MV-4-11 (cell line): ENCODE measurements at regions not wholly inside any gene's neighbourhood (a gene's known extent, or its start where the extent isn't known, plus 50 kb on each side); places are given as distances from the start of the nearest gene placed in this dataset.
"Not testable (repeated sequence)": the region's sequence is repeated elsewhere in the genome, so short reads cannot be mapped to it uniquely, and the experiment has no call there.

Source experiments
- DNase-seq: peaks from one replicate; lab custom pipeline; 2025; lab: John Stamatoyannopoulos, UW

DNA sequence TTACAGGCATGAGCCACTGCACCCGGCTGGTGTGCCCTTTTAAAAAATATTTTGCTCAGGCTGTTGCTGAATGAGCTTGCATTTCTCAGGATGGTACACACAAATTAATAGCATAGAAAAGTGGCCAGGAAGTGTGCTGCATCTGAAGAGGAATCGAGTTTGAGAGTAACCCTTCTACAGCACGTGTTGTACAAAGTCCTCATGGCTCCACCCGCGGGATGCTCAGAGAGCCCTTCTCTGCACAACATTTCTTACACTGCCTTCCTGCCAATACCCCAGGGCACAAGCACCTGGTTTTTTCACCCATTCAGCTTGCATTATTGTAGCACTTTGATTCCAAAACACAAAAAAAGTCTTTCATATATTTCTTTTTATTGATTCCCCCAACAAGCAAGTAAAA lies 90.1 kb upstream of the NEDD4L start:
- DNase-seq: no peak

DNA sequence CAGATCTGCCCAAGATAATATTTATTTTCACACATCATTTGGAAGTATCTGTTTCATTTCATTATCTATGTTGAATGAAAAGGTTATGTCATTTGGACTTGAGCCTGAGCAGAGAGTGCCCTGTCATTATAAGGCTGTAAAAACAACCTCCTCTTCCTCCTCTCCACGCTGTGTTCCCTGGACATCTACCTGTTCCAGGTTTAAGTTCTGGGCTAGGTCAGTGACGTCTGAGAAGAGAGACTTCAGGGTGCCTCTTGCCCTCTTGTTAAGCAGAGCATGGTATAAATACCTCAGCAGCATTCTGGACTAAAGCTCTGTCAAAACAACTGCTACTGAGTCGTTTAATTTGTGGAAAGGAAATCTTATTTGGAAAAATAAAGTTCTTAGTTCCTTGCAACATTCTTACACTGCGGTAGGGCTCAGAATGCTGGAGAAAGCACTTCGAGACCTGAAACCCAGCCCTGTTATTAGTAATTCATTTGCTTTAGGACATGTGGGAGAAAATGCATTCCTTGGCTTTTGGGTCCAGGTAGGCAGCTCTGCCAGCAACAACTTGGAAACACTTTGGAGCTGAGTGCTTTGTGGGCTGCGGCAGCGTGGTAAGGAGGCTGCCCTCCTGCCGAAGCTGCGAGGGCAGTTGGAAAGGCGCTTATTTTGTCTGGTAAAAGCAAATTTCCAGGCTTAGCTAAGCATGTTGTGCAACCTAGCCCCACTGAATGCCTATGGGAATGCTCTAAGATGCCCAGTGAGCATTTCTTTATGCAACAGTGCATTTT lies 91.8 kb upstream of the NEDD4L start:
- DNase-seq: no peak

DNA sequence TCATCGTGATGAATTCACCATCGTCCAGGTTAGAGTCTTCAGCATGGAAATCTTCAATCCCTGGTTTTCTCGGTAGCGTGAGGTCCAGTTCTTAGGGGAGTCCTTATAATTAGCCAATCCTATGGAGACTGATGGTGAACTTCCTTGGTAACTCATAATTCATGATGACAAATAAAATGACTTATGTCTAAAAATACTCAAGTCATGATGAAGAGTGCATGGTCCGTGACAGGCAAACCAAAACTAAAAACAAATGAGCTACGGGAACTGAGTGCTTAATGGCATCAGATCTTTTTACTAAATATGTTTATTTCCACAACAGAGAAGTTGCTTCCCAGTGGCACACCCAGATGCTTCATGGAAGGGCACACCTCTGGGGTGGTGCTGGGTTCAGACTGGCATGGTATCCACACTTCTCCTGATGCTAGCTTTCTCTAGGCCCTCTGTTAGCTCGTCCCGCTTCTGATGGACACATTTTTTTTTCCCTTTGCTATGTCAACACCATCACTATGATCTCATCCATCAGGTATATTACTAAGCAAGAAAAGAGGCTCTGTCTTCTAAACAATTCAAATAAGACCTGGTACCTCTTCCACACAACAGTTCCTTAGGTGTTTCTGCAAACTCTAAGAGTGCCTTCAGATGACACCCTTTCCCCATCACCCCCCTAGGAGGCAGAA lies 92.8 kb upstream of the NEDD4L start:
- DNase-seq: no peak

DNA sequence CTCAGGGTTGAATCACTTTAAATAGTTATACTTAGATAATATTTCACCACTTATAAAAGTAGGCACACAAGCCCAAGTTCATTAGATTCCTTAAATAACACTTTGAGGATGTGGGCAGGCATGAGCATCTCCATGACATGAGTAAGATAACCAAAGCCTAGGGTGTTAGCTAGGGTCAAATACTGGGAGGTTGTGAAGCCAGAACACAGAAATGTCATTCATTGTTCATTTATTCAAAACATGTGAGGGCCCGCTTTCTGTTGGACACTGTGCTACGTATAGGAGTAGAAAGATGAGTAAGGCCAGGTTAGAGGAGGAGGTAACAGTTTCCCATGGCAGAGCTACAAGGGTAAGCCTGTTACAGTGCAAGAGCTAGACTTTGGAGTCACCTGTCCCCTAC lies 93.5 kb upstream of the NEDD4L start:
- no peak for DNase-seq

DNA sequence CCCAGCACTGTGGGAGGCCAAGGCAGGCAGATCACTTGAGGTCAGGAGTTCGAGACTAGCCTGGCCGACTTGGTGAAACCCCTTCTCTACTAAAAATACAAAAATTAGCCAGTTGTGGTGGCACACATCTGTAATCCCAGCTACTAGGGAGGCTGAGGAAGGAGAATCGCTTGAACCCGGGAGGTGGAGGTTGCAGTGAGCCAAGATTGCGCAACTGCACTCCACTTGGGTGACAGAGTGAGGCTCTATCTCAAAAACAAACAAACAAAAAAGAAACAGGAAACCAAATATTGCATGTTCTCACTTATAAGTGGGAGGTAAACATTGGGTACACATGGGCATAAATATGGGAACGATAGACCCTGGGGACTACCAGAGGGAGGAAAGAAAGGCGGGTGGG lies 94.7 kb upstream of the NEDD4L start:
- DNase-seq: not testable (repeated sequence)

DNA sequence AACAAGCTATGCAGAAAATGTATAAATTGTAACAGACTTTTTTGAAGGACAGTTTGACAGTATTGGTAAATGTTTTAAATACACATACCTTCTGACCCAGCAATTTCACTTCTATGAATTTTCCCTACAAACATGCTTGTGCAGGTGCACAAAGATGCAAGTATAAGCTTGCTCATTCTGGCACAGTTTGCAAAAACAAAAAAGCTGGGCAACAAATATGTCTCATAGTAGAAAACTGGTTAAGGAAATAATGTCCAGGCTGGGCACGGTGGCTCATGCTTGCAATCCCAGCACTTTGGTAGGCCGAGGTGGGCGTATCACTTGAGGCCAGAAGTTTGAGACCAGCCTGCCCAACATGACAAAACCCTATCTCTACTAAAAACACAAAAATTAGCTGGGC lies 96.9 kb upstream of the NEDD4L start:
- no peak for DNase-seq

DNA sequence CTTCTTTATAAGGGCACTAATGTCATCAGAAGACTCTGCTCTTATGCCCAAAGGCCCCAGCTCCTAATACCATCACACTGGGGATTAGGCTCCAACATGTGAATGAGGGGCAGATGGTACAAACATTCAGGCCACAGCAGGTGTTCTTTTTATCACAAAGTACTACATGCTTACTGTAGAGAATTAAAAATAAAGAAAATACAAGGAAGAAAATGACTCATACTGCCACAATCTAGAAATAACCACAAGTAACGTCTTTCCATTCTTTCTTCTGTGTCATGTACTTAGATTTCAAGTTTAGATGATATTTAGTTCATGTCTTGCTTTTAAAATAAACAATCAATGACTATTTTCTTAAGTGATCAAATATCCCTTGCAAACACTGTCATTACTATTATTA lies 100.3 kb upstream of the NEDD4L start:
- DNase-seq: no peak

DNA sequence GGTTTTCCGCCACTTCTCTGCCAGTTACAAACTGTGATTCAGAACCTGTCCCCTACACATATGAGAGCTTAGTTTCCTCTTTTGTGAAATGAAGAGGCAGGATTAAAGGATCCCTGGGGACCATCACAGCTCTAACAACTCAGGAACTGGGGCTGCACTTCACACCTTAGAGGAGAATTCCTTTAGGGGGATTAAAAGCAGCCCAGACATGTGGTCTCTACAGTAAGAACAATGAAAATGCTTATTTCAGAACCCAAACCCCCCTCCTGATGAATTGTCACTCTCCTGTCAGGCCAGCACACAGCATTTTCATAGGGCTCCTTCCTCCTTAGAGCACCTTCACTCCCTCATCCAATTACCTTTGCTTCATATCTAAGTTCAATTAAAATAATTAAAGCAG lies 101.5 kb upstream of the NEDD4L start:
- DNase-seq: no peak

DNA sequence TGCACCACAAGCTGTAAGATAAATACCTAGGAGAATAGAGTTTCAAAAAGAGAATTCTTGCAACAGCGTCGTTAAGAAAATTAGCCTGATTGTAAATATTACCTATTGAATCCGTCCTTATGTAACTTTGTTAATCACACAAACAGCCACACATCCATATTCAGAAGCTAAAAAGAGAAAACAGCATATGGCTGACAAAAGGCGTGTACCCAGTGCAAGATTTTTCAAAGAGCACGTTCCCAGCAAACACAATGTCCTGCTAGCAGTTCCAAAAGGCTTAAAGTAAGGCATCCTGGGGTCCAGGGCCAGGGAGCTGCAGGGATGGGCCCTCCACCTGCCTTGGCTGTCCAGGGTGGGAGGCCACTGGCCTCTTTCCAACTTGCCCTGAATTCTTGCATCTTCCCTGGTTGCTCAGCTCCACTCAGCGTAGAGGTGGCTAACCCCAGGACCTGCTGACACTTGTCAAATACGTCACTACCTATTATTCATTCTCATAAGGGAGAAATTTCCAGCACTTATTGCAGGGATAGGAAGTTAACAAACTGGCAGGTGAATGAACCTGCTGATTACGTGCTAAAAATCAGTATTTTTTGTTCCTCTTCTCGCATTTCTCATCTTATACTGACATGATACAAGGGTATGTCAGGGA lies 102.1 kb upstream of the NEDD4L start:
- no peak for DNase-seq

DNA sequence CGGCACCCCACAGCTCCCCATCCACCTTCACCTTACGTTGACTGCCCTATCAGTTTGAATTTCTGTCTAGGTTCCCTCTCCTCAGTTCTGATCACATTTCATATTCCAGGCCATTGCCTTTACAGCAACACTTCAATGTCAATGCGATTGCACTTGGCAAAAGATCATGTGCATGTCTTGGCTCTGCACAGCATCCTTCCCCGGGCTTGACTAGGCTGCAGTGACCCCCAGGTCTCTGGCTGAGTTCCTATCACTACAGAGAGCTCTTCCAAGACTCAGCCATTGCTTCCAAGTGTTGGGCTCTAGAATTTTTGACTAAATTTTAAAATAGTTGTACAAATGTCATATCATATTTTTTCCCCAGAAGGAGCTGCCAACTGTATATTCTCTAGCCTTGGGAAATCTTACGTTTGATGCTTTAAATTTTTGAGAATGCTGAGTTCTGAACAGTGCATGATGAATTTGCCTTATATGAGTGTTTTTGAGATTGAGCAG lies 103.8 kb upstream of the NEDD4L start:
- no peak for DNase-seq

DNA sequence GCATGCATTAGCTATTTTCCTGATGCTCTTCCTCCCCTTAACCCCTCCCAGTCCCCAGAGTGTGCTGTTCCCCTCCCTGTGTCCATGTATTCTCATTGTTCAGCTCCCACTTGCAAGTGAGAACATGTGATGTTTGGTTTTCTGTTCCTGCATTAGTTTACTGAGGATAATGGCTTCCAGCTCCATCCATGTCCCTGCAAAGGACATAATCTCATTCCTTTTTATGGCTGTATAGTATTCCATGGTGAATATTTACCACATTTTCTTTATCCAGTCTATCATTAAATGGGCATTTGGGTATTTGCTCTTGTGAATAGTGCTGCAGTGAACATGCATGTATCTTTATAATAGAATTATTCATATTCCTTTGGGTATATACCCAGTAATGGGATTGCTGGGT lies 109.7 kb upstream of the NEDD4L start:
- not testable (repeated sequence) for DNase-seq

DNA sequence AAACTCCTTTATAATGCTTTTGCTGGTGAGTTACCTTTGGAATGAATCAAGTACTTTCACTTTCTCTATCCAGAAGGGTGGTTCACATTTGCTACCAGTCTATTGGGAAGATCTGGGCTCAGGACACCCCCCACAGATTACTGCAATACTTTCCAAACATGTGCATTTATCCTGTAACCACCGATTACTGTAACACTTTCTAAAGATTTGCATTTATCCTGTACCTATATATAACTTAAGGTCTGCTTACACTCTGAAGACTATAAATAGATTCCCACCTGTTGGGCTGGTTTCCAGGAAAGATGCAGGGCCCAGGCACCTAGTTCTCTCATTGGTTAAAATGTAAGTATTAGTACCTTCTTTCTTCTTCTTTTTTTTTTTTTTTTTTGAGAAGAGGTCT lies 113.0 kb upstream of the NEDD4L start:
- DNase-seq: no peak

DNA sequence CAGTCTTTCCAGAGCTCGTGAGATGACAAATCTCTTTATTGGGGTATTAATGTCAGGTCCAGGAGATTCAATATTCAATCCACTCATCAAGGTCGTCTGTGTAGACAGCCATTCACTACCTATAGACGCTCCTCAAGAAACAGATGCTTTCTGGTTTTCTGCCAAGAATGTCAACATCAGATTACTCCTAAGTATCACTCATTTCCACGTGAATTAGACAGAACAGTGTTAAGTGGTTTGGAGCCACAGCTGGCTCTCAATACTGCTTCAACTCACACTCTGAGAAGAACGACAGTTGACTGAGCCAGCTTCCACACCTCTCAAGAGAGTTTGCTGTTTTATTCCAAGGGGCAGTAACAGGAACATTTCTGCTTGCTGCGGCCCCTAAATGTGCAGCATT lies 113.5 kb upstream of the NEDD4L start:
- no peak for DNase-seq

DNA sequence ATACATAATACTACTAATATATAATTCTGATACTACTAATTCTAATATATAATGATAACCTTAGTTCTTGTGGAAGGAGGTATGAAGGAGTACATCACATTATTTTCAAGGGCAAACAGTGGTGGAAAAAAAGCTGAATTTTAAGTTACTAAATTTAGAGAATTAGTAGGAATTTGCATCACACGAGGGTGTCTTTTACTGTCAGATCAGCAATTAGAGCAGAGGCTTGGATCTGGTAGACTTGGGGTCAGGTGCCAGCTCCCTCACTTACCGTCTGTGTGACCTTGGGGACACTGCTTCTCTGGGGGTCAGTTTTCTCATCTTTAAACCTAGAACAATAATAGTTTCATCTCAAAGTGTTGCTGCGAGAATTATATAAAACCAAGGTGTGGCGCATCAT lies 114.1 kb upstream of the NEDD4L start:
- DNase-seq: no peak

DNA sequence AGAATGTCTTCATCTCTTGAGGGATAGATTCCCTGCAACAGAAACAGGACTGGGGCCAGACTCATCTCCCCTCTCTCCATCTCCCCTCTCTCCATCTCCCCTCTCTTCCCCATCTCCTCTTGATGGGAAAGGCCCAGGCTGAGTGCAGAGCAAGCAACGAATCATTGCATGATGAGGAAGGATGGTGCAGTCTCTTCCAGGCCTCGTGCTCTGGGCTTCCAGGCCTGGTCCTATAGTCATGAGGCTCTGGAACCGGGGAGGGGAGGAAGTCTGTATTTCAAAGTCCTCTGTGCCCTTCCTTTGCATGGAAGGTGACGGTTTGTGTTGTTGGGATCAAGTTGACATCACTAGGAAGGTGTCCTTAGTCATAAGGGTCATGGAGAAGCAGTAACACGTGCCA lies 115.6 kb upstream of the NEDD4L start:
- no peak for DNase-seq

DNA sequence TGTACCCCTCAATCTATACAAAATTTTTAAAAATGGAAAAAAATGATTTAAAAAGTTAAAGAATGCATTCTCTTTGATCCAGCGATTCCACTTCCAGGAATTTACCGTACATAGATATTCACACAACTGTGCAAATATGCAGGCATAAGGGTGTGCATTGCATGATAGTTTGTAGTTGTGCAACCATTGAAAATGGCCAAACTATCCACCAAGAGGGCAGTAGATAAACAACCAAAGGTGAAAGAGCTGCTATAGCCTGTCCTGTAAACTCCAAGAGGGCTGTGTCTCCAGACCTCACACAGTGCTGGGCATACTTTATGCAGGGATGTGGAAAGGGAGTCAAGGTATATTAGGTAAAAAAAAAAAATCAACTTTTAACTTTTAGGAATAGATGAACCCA lies 116.5 kb upstream of the NEDD4L start:
- DNase-seq: no peak

DNA sequence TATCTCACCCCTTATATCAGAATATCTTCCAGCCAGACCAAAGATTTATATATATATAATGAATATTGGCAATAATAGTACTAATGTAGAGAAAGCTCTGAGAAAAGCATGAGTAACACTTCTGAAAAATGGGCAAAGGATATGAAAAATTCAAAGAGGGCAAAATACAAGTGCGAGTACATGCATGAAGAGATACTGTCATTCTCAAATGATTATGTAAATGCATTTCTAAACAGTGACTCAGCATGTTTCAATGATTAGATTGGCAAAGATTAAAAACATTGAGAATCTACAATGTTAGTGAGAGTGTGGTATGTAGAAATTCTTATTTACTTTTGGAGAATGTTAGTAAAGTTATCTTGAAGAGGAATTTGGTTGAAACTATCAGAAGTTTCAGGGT lies 118.3 kb upstream of the NEDD4L start:
- no peak for DNase-seq

DNA sequence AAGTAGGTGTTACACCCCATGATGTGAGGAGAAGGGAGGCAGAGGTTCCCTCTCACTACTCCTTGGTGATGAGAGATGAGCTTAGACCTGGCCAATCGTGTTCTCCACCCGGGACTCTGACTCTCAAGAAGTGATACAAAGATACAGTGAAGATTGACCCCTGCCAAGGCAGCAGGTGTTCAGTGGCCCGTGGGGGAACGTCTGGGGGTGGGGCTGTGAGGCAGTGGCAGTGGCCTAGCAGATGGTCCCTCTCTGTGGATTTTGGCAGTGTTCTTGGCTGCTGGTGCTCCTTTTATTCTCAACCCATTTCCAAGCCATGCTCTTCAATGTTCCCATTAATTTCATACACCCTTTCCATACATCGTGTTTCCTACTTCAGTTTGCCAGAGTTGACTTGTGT lies 120.4 kb upstream of the NEDD4L start:
- no peak for DNase-seq

DNA sequence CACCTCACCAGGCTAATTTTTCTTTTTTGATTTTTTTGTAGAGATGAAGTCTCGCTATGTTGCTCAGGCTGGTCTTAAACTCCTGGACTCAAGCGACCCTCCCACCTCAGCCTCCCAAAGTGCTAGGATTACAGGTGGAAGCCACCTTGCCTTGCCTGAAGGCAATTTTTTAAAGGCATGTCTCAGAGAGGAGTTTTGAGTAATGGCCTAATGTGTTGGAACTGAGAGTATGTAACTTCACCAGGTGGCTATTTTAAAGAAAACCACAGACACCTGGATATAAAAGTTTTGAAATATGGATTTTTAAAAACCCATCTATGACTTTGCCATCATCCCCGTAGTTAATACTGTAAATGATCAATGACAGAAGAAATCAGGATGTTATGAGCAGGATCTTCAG lies 119.8 kb upstream of the ATP8B1 start:
- no peak for DNase-seq

DNA sequence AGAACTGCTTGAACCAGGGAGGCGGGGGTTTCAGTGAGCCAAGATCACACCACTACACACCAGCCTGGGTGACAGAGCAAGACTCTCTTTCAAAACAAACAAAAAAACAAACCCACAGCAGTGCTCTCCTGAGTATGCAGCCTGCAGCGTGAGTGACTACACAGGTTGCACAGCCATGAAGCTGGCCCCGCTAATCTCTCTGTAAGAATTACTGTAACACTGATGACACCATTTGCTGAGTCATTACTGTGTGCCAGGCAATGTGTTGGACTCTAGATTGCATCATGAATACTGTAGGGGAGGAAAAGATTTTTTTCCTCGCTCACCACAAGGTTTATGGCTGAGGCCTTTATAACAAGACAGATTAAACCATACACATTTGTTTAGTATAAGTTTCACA lies 118.6 kb upstream of the ATP8B1 start:
- DNase-seq: peak; percentile 86

DNA sequence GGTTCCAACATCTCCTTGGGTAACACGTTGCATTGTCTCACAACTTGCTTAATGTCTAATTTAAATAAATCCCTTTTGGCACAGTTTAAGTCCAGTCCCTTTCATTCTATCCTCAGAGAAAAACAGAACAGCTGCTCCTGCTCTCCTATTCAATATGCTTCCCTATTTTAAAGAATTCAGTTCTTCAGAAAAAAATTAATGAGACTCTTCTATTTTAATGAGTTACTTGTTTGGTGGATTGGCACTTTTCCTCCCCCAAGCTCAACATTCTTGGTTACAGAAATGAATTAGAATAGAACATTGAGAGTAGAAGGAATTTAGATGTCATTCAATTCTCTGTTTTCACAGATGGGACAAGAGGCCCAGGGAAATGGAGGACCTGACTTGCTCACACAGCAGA lies 116.9 kb upstream of the ATP8B1 start:
- DNase-seq: no peak

DNA sequence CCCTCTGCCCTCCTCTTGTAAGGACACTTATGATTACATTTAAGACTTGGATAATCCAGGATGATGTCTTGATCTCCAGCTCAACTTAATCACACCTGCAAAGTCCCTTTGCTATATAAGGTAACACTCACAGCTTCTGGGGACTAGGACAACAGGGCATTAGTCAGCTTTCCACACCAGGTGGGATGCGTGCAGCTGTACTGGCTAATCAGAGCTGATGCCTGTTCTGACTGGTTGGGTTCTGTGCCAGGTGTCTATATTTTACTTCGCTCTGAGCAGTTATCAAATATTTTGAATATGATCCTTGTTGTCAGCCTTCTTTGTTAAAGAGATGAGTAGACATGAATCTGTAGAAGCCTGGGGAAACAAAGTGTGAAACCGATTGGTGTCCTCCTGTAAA lies 115.5 kb upstream of the ATP8B1 start:
- no peak for DNase-seq

DNA sequence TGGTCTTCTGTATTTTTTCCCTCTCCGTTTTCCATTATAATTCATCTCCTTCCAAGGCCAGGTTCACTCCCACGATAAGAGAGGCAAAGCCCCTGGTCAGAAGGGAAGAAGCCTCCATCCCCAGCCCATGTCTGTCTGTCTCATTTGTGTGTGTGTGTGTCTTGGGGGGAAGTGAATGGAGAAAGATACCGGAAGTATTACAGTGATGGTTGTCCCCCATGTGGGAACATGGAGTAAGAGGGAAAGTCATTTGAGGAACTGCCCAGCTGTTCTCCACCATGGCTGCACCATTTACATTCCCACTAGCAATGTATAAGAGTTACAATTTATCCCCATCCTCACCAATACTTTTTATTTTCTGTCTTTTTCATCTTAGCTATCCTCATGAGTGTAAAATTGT lies 113.6 kb upstream of the ATP8B1 start:
- peak; percentile 84 for DNase-seq
